GM19238 (cell line): ENCODE measurements at regions not wholly inside any gene's neighbourhood (a gene's known extent, or its start where the extent isn't known, plus 50 kb on each side); places are given as distances from the start of the nearest gene placed in this dataset.

Source experiments
- DNase-seq: peaks from one replicate; pipeline ENCODE4 v3.0.0; 2011; ENCODE audit warnings: low spot score; ENCODE audit not compliant: insufficient read length

DNA sequence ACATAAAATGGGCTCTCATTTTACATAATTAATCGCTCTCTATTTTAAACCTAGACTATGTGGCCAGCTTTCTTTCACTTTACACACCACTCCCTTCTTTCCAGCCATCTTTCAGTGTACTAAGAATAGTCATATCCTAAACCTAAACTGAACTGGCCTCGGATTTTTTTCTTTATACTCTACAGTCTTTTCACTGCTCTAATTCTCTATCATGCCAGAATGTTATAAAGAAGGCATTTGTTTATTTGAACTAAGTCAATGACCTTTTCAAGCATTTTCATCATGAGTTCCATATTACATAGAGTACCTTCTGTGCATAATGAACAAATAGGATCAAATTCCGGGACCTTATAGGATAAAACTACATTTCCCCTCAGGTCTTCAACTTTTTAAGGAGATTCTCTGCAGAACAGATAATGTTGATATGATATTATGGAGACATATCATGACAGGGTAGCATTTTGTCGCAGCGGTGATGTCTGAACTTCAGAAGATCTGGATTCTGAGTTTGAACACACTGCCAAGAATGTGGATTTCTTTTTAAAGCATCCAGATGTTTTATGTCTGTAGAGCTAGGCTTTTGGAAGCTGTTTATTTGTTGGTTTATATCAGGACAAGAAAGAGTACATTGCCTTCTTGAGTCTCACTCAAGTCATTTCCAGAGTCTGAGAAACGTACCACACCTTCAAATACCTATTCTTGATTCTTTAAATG lies 1047.3 kb downstream of the MCTP2 start:
- DNase-seq: no peak

DNA sequence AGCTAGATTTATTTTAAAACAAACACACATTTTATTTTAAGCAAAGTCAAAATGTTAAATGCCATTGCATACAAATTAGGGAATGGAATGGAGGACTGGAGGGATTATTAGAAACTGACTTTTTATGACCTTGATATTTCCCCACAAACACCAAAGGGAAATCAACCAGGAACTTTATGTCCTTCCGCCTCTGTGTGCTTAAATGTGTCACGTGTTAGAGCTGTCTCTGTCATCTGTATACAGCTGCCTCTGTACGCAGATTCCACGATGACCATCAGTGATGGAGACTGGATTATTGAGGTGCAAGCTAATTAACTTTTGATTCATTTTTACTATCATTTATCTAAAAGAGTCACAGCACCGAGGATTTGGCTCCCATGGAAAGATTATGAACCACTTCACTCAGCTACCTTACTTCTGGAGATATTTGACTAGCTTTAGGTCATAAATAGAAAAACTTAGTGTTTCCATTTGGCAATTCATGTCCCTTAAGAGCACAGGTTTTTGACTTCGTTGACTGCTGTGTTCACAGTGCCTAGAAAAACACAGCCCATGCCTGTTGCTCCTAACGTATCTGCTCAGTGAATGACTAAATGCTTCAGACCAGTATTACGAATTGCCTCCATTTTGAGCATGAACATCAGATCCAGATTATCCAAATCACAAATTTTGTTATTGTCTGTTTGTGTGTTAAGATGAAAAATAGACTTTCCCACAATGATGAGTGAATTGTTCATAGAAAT lies 1048.1 kb downstream of the MCTP2 start:
- no peak for DNase-seq

DNA sequence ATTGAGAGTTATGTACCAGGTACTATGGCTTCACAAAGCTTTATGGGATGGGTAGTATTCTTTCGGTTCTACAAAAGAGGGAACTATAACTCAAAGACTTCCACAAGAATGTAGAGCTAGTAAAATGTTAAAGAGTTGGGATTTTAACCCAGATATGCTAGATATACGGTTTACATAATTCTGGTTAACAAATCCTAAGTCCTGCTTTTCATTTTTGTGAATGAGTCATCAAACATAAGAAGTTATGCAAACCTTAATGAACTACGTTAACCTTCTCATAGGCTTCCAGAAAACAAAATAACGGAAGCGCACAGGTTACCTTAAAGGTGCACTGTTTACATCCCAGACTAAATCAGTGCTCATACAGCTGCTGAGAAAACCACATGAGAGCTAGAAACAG lies 1049.3 kb downstream of the MCTP2 start:
- no peak for DNase-seq

DNA sequence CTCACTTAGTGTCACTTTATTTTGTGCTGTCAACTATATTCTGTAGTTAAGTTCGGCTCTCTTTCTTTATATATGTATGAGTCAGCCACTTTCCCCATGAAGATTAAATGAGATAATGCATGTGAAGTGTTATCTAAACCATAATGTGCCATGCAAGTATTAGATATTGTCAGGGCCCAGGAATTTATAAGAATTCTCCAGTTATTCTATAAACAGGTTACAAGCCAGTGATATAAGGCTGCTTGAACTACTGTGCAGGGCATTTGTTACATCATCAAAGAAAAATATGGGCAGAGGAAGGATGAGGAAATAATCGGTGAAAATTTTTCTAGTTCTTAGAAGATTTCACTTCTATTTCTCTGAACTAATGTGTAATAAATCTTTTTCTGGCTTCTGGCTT lies 1049.0 kb upstream of the NR2F2 start:
- DNase-seq: no peak

DNA sequence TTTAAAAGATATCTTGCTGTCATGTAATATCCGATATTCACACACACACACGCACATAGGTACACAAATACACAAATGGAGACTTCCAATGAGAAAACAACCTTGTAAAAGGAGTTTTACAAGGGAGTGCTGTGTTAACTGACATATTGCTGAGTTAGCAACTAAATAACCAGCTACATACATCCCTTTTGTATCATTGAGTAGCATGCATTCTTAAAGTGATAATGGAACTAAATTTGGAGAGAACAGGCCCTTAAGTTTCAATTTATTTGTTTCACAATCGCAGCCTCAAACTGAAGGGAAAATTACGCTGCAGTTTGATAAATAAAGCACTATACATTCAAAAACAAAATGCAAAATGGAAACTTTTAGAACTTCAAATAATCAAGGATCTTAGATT lies 1046.0 kb upstream of the NR2F2 start:
- no peak for DNase-seq

DNA sequence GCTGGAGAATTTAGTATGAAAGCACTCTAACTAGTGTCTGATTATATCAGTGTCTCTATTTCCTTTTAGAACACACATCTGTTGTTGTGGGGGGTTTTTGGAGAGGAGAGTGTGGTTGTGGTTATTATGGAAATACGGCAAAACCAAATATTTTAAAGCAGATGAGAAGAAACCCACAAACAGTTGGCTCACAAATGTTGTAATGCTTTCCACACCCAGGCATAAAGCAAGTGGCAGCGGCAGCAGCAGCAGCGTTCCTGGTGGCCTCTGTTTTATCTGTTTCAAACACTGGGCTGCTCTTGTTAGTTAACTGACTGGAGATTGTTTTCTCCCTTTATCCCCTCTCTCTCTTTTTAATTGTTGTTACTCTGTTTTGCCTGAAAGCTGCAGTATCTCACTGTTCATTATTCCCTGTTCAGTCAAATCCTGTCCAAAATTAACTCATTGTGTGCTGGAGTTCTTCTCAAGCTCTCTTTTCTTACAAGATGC lies 1045.5 kb upstream of the NR2F2 start:
- DNase-seq: no peak

DNA sequence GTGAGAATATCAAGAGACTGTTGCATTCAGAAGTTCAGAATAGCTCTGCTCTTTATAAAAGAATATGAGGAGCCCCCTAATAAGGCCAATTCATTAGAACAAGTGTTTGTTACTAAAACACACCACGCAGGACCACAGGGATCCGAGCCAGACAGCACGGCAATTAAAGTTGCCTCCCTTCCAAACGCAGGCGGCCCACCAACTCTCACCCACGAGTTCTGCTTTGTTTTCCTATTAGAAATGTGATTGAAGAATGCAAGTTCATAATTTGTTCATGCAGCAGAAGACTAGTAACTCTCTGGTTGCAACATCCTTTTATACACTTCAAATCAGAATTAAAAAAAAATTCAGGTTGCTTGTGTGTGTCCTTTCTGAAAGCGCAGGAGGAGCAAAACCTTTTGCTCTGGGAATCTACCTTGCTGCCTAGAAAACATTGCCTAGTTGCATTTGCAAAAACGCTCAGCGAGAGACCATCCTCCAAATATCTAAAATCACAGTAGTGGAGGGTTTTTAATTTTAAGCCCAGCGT lies 1044.1 kb upstream of the NR2F2 start:
- DNase-seq: no peak

DNA sequence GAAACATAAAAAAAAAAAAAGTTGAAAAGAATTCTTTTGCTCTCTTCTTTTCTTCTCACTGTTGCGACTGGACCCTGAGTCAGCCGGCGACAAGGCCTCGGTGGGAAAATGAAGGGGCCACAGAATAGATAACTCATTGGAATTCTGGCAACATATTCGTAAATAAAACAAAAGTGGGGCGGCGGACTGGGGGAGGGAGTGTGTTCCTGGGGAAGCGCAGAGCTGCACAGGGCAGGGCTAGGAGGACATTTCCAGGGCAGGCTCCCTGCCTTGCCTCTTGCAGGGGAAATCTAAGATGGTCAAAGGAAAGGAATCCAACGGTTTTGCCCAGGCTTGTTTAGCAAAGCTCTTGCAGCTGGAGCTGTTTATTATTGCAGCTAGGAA lies 1042.8 kb upstream of the NR2F2 start:
- DNase-seq: no peak

DNA sequence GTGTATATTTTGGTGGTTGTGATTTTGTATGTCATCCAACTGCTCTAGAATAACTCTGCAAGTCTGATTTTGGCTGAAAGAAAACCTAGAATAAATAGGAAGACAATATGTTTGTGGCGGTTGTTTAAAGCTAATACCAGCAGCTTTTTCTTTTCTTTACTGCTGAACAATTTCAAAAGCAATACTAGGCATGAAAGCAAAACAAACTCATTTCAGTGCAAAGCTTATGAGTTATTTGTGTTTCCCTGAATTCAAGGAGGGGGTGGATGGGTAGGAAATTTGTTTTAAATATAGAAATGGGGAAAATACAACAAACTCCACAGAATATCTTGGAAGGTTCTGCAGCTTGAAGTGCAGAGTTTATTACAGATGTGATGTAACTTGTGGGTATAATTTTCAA lies 1041.9 kb upstream of the NR2F2 start:
- no peak for DNase-seq

DNA sequence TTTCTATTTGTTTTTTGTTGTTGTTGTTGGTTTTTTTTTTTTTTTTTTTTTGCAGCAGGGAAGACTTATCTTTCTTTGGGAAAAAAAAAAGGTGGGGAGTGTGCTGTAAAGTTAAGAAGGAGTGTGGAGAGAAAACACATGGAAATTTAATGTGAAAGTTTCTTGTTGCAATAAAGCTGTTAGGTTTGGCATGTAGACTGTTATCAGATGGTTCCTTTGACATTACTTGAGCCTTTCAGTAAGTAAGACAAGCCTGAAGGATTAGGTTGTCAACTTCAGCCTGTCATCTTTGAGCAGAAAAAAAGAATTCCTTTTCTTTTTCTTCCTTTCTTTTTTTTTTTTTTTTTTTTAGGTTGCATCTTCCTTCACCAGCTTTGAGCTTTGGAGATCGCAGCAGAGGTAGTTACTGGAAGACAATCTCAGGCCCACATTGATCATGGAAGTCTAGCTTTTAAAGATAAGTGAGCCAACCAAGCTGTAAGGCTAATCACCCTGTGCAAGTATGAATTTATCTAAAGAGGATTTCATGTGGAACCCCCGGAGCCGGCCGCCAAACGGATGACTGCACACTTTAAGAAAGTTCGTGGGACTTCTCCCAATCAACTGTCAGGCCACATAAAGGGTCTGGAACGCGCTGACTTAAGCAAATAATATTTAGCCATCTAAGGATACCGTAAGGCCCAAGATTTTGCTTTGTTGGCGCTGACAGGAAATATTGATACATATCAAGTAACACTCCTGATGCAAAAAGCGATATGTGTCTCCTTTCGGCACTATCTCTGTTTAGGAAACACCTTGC lies 1040.1 kb upstream of the NR2F2 start:
- no peak for DNase-seq

DNA sequence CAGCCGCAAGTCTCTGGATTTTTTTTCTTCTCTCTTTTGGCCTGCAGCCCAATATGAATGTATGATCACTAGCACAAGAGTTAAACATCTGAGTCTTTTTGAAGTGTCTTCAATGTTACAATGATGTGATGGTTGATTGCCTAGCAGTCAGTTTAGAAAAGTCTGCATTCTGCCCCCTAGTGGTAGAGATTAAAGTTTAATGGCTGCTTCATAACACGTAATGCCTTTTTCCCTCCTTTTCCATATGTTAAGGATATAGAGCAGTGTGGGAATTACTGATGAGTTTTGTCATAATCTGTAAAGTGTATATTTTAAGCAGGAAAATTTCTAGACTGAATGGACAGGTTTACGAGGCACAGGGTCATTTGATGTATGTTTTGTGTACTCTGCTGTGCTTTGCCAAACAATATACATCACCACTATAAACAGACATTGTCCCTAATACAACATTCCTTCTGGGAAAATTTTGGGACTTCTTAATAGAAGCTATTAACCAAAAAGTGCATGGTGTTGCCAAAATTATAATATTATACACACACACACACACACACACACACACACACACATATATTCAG lies 1038.5 kb upstream of the NR2F2 start:
- peak; percentile 11 for DNase-seq

DNA sequence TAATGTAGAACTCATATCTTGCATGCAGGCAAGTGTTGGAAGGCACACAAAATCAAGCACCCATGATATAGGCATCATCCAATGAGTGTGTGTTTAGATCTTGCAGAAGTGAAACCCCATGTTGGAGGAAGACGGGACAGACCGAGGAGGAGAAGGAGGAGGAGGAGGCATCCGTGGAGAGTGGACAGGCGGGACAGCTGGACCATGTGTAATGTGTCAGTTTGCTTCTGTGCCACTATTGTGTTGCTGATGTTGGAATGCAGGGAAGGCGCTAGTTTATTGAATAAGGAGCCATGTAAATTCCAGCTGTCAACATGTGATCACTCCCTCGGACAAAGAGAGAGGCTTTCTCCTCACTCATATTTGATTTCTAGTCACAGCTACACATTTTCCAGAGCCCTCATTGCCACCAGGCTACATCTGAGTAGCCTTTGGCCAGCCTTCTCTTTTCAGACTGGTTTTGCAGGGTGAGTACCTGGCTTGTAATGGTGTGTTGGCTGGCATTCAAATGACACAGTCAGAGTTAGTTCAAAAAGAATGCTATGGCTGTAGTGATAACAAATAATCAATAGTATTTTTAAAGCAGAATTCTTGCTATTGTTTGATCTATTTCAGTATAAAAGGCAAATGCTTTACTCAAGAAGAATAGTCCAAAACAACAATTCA lies 1037.6 kb upstream of the NR2F2 start:
- no peak for DNase-seq

DNA sequence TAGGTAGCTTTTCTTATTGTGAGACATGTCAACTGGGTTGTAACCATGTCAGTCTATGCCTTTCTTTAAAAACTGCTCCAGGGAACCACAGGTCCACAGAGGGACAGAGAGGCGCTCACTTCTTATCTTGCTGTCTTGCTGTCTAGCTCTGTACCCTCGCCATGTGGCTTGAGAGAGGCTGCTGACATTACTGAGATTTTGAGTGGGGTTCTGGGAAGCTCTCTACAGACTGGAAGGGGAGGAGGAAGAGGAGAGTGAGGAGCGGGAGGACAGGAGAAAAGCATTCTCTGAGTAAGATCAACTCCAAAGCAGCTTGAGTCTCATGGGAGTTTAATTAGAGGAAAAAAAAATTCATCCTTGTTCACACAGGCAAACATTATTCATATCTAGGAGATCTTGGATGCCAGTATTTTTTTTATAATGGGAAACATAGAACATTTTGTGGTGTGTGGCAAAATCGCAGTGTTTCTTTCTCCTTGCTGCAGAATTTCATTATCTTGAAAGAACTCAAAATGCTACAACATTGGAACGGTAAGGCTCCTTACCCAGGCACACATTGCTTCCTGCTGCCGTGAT lies 1037.0 kb upstream of the NR2F2 start:
- no peak for DNase-seq

DNA sequence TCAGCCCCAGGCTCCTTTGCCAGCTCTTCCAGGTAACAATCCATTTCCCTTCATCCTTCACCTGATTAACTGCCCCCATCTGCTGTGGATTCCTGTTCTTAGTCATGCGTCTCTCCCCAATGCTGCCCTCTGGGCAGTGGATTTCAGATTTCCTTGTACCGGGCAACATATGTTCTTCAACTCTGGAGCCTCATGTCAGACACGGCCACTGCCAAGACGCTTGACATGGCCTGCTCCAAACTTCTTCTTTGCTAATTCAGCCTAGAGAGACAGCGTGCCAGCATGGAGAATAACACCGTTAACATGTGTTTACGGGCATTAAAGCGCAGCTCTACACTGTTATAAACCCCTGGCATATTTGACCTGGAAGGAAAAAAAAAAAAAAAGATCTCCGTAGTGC lies 1035.1 kb upstream of the NR2F2 start:
- DNase-seq: no peak

DNA sequence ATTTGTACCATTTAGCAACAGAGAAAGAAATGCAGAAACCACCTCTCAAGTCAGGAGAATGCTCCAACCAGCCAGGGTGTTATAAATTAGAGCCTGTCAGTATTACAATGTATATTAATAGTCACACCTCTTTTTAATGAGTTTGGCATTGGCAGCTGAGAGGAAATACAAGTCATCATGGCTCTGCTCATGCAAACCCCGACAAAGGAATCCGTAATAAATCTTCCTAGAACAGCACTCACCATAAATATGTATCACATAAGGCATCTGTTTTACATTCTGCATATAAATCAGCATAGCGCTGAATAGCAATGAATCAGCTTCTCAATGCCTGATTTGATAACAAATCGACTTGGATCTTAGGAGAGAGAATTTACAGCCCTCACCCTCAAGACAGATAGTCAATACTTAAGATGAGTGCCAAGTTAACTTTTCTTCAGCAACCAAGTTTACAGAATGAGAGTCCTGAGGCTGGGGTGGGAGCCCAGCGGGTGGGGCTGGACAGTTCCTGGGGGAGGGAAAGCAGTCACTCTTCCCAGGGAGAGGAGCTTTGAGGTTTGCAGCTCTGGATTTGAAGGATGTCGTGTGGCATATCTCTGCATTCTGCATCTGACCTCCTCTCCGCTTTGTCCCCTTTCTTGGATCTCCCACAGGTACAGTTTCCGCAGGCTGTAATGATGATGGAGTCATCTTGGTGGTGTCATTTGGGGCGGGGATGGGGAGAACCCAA lies 1034.4 kb upstream of the NR2F2 start:
- no peak for DNase-seq

DNA sequence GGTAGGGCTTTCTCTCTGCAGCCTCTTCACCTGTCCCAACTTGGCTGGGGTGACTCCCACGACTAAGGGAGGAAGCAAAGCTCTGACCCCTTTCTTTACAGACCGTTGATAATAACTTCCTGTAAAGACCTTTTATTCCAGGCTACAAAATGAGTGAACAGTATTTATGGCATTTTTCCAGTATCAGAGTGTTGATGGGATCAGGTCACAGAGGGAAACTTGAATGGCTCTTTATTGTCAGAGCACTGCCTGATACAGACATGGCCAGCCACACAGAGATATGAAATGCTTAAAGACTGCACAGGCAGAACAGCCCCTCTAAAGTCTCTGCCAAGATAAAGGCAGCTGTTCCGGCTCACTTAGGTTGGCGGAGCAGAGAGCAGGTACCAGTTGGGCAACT lies 1033.9 kb upstream of the NR2F2 start:
- DNase-seq: no peak

DNA sequence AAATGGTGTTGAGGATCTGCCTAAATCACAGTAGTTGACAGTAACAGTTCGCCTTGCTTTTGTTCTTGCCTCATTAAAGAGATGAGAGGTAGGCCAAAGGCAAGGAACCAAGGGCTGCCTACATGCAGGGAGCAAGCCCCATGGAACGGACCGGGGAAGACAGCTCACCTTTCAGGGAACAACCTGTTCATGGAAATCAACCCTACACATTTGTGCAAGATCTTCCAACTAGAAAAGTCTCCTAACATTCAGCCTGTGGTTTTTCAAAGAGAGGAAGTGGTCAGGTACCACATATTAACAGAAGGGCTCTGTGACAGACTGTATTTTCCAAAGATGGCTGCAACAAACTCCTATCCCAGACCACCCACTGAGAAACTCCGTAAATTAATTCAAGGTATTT lies 1031.8 kb upstream of the NR2F2 start:
- no peak for DNase-seq

DNA sequence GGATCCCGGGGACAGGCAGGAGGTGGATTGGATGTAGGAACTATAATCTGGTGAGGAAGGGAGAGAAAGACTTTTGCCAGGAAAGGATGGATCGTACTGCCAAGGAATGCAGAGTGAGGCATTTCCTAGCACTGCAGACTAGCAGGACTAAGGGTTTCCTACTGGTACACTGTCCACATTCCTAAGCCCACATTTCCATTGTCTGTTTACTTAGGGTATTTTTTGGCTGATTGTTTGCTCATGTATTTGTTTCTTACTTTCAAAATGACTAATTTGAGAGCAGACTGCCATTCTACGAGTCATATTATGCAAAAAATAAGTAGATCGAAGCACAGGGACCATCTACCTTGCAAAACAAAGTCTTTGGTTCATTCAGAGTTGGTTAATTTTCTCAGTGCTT lies 1029.5 kb upstream of the NR2F2 start:
- DNase-seq: no peak

DNA sequence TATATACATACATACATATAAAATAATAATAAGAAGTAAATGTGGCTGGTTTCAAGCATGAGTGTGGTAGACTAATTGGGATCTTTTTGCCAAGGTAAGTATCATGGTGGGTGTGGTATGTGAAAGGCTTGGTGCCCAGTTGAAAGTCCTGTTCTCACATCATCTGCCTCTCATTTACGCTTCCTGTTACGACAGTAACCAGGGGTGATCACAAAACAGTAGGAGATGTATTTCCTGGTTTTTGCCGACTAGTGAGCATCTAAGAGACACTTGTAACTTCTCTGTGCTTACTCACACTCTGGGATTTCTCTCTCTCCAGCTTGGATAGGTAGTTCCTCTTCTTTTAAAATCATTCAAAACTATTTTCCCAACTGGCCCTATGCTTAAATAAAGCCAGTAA lies 1028.3 kb upstream of the NR2F2 start:
- DNase-seq: no peak

DNA sequence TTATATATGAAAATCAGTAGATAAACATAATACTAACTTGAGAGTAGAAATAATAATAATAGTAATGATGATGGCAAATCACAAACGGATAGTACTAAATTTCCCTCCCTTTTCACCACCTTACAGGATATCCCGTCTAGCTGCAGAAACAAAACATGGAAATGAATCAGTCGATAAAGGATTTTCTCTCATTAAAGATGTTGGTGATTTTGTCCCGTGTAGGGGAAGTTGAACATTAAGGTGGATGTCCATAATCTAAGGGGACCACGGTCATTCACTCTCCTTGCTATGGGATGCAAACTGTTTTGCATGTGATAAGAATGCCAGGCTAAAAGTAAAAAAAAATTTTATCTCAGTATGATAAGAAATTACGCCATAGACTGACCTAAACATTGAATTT lies 1027.7 kb upstream of the NR2F2 start:
- DNase-seq: no peak
